ENCODE measurements at regions not wholly inside any gene's neighbourhood (a gene's known extent, or its start where the extent isn't known, plus 50 kb on each side); places are given as distances from the start of the nearest gene placed in this dataset.
"Not testable (repeated sequence)": the region's sequence is repeated elsewhere in the genome, so short reads cannot be mapped to it uniquely, and the experiment has no call there.

DNA sequence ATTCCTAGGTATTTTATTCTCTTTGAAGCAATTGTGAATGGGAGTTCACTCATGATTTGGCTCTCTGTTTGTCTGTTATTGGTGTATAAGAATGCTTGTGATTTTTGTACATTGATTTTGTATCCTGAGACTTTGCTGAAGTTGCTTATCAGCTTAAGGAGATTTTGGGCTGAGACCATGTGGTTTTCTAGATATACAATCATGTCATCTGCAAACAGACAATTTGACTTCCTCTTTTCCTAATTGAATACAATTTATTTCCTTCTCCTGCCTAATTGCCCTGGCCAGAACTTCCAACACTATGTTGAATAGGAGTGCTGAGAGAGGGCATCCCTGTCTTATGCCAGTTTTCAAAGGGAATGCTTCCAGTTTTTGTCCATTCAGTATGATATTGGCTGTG is 137.3 kb downstream of the PLPPR4 start:
- TF ChIP-seq, protein P1, sequence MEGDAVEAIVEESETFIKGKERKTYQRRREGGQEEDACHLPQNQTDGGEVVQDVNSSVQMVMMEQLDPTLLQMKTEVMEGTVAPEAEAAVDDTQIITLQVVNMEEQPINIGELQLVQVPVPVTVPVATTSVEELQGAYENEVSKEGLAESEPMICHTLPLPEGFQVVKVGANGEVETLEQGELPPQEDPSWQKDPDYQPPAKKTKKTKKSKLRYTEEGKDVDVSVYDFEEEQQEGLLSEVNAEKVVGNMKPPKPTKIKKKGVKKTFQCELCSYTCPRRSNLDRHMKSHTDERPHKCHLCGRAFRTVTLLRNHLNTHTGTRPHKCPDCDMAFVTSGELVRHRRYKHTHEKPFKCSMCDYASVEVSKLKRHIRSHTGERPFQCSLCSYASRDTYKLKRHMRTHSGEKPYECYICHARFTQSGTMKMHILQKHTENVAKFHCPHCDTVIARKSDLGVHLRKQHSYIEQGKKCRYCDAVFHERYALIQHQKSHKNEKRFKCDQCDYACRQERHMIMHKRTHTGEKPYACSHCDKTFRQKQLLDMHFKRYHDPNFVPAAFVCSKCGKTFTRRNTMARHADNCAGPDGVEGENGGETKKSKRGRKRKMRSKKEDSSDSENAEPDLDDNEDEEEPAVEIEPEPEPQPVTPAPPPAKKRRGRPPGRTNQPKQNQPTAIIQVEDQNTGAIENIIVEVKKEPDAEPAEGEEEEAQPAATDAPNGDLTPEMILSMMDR (conservative IDR thresholded peaks at IDR 0.05; ENCODE audit: low read length), result not testable (repeated sequence)
- TF ChIP-seq EZH2phosphoT487 (IDR thresholded peaks at IDR 0.05; ENCODE audit: borderline replicate concordance), result not testable (repeated sequence)
